GM23338 (cell line): ENCODE measurements at regions not wholly inside any gene's neighbourhood (a gene's known extent, or its start where the extent isn't known, plus 50 kb on each side); places are given as distances from the start of the nearest gene placed in this dataset.

Experiments used
- ATAC-seq: fragments of 200-7000 bp; cut with Tn5 transposase; 3 replicates; pipeline ENCODE4 v1.9.1; 2020
- DNase-seq: peaks from one replicate; pipeline ENCODE4 v3.0.0-alpha.2; 2015; ENCODE audit warnings: low spot score
- H2AFZ ChIP-seq: fragments of 200-600 bp; sonication (generic); 2 replicates; pipeline ENCODE4 v1.8.0; 2016; ENCODE audit warnings: antibody characterized with exemption, mild to moderate bottlenecking, moderate library complexity
- H3F3A ChIP-seq: fragments of 200-600 bp; sonication (generic); replicated peaks from 2 replicates; pipeline ENCODE4 v1.8.0; 2017; ENCODE audit warnings: antibody characterized with exemption, mixed run types, low read depth
- H3K27ac ChIP-seq: fragments of 200-600 bp; sonication (generic); 2 replicates; pipeline ENCODE4 v1.6.1; 2016; ENCODE audit warnings: low read depth
- H3K27me3 ChIP-seq: fragments of 200-600 bp; sonication (generic); 2 replicates; pipeline ENCODE4 v1.8.0; 2016; ENCODE audit warnings: mild to moderate bottlenecking, mixed run types, moderate library complexity; ENCODE audit not compliant: insufficient read depth
- H3K36me3 ChIP-seq: fragments of 200-600 bp; sonication (generic); 2 replicates; pipeline ENCODE4 v1.8.0; 2016; ENCODE audit warnings: mild to moderate bottlenecking; ENCODE audit not compliant: insufficient read depth
- H3K4me1 ChIP-seq: fragments of 200-600 bp; sonication (generic); 2 replicates; pipeline ENCODE4 v1.8.0; 2016; ENCODE audit warnings: mild to moderate bottlenecking, moderate library complexity; ENCODE audit not compliant: insufficient read depth
- H3K4me2 ChIP-seq: fragments of 200-600 bp; sonication (generic); 2 replicates; pipeline ENCODE4 v1.7.1; 2017; ENCODE audit warnings: mixed run types
- H3K4me3 ChIP-seq: fragments of 200-600 bp; sonication (generic); 2 replicates; pipeline ENCODE4 v1.6.1; 2016; ENCODE audit warnings: mixed run types
- H3K79me2 ChIP-seq: fragments of 200-600 bp; sonication (generic); replicated peaks from 2 replicates; pipeline ENCODE4 v1.8.0; 2017; ENCODE audit warnings: mild to moderate bottlenecking; ENCODE audit not compliant: insufficient read depth
- H3K9me2 ChIP-seq: fragments of 200-600 bp; sonication (generic); 2 replicates; pipeline ENCODE4 v1.8.0; 2017; ENCODE audit not compliant: insufficient read depth
- H4K20me1 ChIP-seq: fragments of 200-600 bp; sonication (generic); replicated peaks from 2 replicates; pipeline ENCODE4 v1.8.0; 2017; ENCODE audit warnings: mild to moderate bottlenecking; ENCODE audit not compliant: insufficient read depth
- H3K27ac Mint-ChIP-seq: 2 replicates; pipeline ENCODE4 v1.8.0; 2020; ENCODE audit warnings: inconsistent platforms, mild to moderate bottlenecking, moderate library complexity, mixed read lengths
- H3K27me3 Mint-ChIP-seq: 3 replicates; pipeline ENCODE4 v1.8.0; 2022; ENCODE audit warnings: low read depth, mild to moderate bottlenecking, moderate library complexity, mixed read lengths, inconsistent platforms; ENCODE audit not compliant: insufficient read depth, poor library complexity
- H3K36me3 Mint-ChIP-seq: 3 replicates; pipeline ENCODE4 v1.8.0; 2021; ENCODE audit warnings: low read depth, mild to moderate bottlenecking, inconsistent platforms, moderate library complexity, mixed read lengths
- H3K4me1 Mint-ChIP-seq: 3 replicates; pipeline ENCODE4 v1.8.0; 2020; ENCODE audit warnings: mild to moderate bottlenecking, inconsistent platforms, mixed read lengths
- H3K4me3 Mint-ChIP-seq: 3 replicates; pipeline ENCODE4 v1.8.0; 2021; ENCODE audit warnings: moderate library complexity, mild to moderate bottlenecking, inconsistent platforms, mixed read lengths
- H3K9me3 Mint-ChIP-seq: 3 replicates; pipeline ENCODE4 v1.8.0; 2020; ENCODE audit warnings: moderate library complexity, mild to moderate bottlenecking, inconsistent platforms, mixed read lengths
- CREB1 ChIP-seq: fragments of 250-450 bp; sonication (Bioruptor Pico); IDR thresholded peaks from 2 replicates; pipeline ENCODE4 v1.5.0; 2020; ENCODE audit warnings: low read depth, mild to moderate bottlenecking, moderate library complexity
- CTCF ChIP-seq, 2 experiments: fragments of 200-600 bp in 1 of 2; sonication (generic) in 1 of 2; conservative IDR thresholded peaks; 2 replicates each; pipeline versions ENCODE4 v1.5.1 to v1.6.1; 2016 to 2017; ENCODE audit warnings: antibody characterized with exemption in 2 of 2, low read depth in 2 of 2, mild to moderate bottlenecking in 2 of 2, moderate library complexity in 1 of 2
- ETS1 ChIP-seq: IDR thresholded peaks from 2 replicates; pipeline ENCODE4 v1.6.1; 2016; ENCODE audit warnings: antibody characterized with exemption
- EZH2 ChIP-seq: fragments of 200-600 bp; sonication (generic); IDR thresholded peaks from one replicate; pipeline ENCODE4 v1.8.0; 2017; ENCODE audit warnings: antibody characterized with exemption, mild to moderate bottlenecking, low read depth; ENCODE audit not compliant: unreplicated experiment
- EZH2phosphoT487 ChIP-seq: fragments of 200-600 bp; sonication (generic); IDR thresholded peaks from one replicate; pipeline ENCODE4 v1.8.1; 2018; ENCODE audit warnings: antibody characterized with exemption; ENCODE audit not compliant: unreplicated experiment
- JUNB ChIP-seq: IDR thresholded peaks from one replicate; pipeline ENCODE4 v1.6.1; 2016; ENCODE audit warnings: antibody characterized with exemption; ENCODE audit not compliant: unreplicated experiment
- NANOG ChIP-seq: IDR thresholded peaks from 2 replicates; pipeline ENCODE4 v1.6.1; 2016; ENCODE audit warnings: antibody characterized with exemption, borderline replicate concordance
- POLR2AphosphoS5 ChIP-seq: IDR thresholded peaks from 2 replicates; pipeline ENCODE4 v1.6.1; 2016; ENCODE audit warnings: antibody characterized with exemption, low read depth
- REST ChIP-seq: IDR thresholded peaks from one replicate; pipeline ENCODE4 v1.6.1; 2018; ENCODE audit warnings: antibody characterized with exemption; ENCODE audit not compliant: unreplicated experiment
- STAT1 ChIP-seq: IDR thresholded peaks from one replicate; pipeline ENCODE4 v1.6.1; 2016; ENCODE audit warnings: antibody characterized with exemption; ENCODE audit not compliant: unreplicated experiment
- ZNF114 ChIP-seq: fragments of 250-450 bp; sonication (Bioruptor Pico); IDR thresholded peaks from 2 replicates; pipeline ENCODE4 v1.5.0; 2020; ENCODE audit warnings: mild to moderate bottlenecking, moderate library complexity
- ZNF331 ChIP-seq: fragments of 250-450 bp; sonication (Bioruptor Pico); IDR thresholded peaks from 2 replicates; pipeline ENCODE4 v1.5.0; 2020; ENCODE audit warnings: low read depth, mild to moderate bottlenecking, moderate library complexity
- ZNF462 ChIP-seq: fragments of 250-450 bp; sonication (Bioruptor Pico); IDR thresholded peaks from 2 replicates; pipeline ENCODE4 v1.5.0; 2020; ENCODE audit warnings: mild to moderate bottlenecking, moderate library complexity

DNA sequence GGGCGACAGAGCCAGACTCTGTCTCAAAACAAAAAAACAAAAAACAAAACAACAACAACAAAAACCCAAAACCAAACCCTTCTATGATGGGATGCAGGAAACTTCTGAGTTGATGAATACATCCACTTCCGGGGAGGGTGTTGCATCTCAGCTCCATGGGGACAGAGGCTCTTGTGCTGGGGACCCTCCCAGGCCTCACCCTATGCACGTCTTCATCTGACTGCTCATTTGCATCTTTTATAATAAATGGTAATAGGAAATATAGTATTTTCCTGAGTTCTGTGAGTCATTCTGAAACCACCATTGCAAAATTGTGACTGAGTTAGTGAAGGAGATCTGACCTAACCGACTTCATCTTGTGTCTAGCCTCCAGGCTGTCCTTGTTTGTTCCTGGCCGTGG is 109.5 kb upstream of the SLC28A3 start:
- Histone ChIP-seq H3K4me2 (no peak overlapping the region), H2AFZ (no peak overlapping the region), H3K9me2 (0 out of 2 replicates have a peak, but pooled peaks cover 5% of the 10 kb centered on the region), H3K27me3 (no peaks in the 10 kb centered on the region), H3K27ac (no peak overlapping the region), H3K36me3 (no peaks in the 10 kb centered on the region), H4K20me1 (no peaks in the 10 kb centered on the region), H3K4me3 (no peak overlapping the region), H3F3A (no peaks in the 10 kb centered on the region), H3K79me2 (no peaks in the 10 kb centered on the region), H3K4me1 (no peaks in the 10 kb centered on the region)
- H3K27ac Mint-ChIP-seq, result no peak overlapping the region
- H3K36me3 Mint-ChIP-seq, result no peaks in the 10 kb centered on the region
- ATAC-seq, result no peak
- H3K9me3 Mint-ChIP-seq, result no peaks in the 10 kb centered on the region
- no peak overlapping the region for H3K4me3 Mint-ChIP-seq
- TF ChIP-seq ZNF331 (no peak), NANOG (no peak), EZH2 (no peak), ZNF114 (CRISPR knock-in tag) (no peak), ETS1 (no peak), POLR2AphosphoS5 (no peak), STAT1 (no peak), ZNF462 (CRISPR knock-in tag) (no peak), CTCF (conservative IDR thresholded peaks at IDR 0.05; ENCODE audit: low read depth in 2 of 2) (no peak), EZH2phosphoT487 (no peak), JUNB (no peak), REST (no peak), CREB1 (CRISPR knock-in tag) (no peak)
- H3K4me1 Mint-ChIP-seq, result no peaks in the 10 kb centered on the region
- no peak for DNase-seq
- H3K27me3 Mint-ChIP-seq, result no peaks in the 10 kb centered on the region
